HEK293 (cell line): ENCODE measurements at regions not wholly inside any gene's neighbourhood (a gene's known extent, or its start where the extent isn't known, plus 50 kb on each side); places are given as distances from the start of the nearest gene placed in this dataset.

Experiments used
- CTCF ChIA-PET: fragments of 350-600 bp; formaldehyde crosslinking; extraction: SDS; loops from one replicate; lab custom pipeline; 2021; ENCODE audit warnings: antibody characterized with exemption; lab: Yijun Ruan, JAX
- POLR2A ChIA-PET: fragments of 300-600 bp; formaldehyde crosslinking; extraction: SDS; loops from one replicate; lab custom pipeline; 2020; ENCODE audit warnings: antibody characterized with exemption, inconsistent platforms; lab: Yijun Ruan, JAX
- H3K27ac ChIP-seq: fragments of 200-500 bp; sonication (Bioruptor generic); 2 replicates; pipeline ENCODE4 v1.5.1; 2014; ENCODE audit warnings: low read depth, low read length, control low read depth, inconsistent platforms; ENCODE audit errors: extremely low read depth
- H3K36me3 ChIP-seq, 2 experiments: fragments of 200-500 bp in 1 of 2; sonication (Bioruptor generic) in 1 of 2; 1 replicate in 1 of 2; 2 replicates in 1 of 2; pipeline ENCODE4 v1.5.1; 2014 to 2017; ENCODE audit warnings: inconsistent platforms in 2 of 2, low read length in 2 of 2; ENCODE audit not compliant: control insufficient read depth in 2 of 2, insufficient read depth in 1 of 2
- H3K4me1 ChIP-seq: fragments of 200-500 bp; sonication (Bioruptor generic); 2 replicates; pipeline ENCODE4 v1.5.1; 2014; ENCODE audit warnings: mild to moderate bottlenecking, low read length, inconsistent platforms; ENCODE audit not compliant: control insufficient read depth, insufficient read depth
- H3K4me3 ChIP-seq: 2 replicates; pipeline ENCODE4 v1.5.1; 2011; ENCODE audit warnings: low read depth, mild to moderate bottlenecking, control low read depth, low read length, moderate library complexity
- H3K9me3 ChIP-seq: fragments of 200-500 bp; sonication (Bioruptor generic); 2 replicates; pipeline ENCODE4 v1.5.1; 2014; ENCODE audit warnings: low read depth, low read length, inconsistent platforms; ENCODE audit not compliant: control insufficient read depth, insufficient read depth
- HOXC10 ChIP-seq: sonication (generic); formaldehyde crosslinking; IDR thresholded peaks from 2 replicates; pipeline ENCODE4 v1.8.1; 2023; ENCODE audit warnings: mild to moderate bottlenecking, missing genetic modification reagents
- PRDM4 ChIP-seq: fragments of 450-650 bp; formaldehyde crosslinking; IDR thresholded peaks from 2 replicates; pipeline ENCODE4 v1.5.1; 2017; ENCODE audit warnings: missing biosample characterization, missing genetic modification characterization
- PRDM6 ChIP-seq: fragments of 450-650 bp; formaldehyde crosslinking; IDR thresholded peaks from 2 replicates; pipeline ENCODE4 v1.5.1; 2017; ENCODE audit warnings: missing biosample characterization, missing genetic modification characterization
- YY2 ChIP-seq: fragments of 450-650 bp; formaldehyde crosslinking; IDR thresholded peaks from 2 replicates; pipeline ENCODE4 v1.5.1; 2016; ENCODE audit warnings: missing biosample characterization, missing genetic modification characterization
- ZBTB8A ChIP-seq: fragments of 450-650 bp; formaldehyde crosslinking; IDR thresholded peaks from 2 replicates; pipeline ENCODE4 v1.5.1; 2016; ENCODE audit warnings: missing biosample characterization, missing genetic modification characterization
- ZEB2 ChIP-seq: fragments of 450-650 bp; formaldehyde crosslinking; IDR thresholded peaks from 2 replicates; pipeline ENCODE4 v1.5.1; 2016; ENCODE audit warnings: missing biosample characterization, missing genetic modification characterization
- ZFP41 ChIP-seq: fragments of 450-650 bp; formaldehyde crosslinking; IDR thresholded peaks from 2 replicates; pipeline ENCODE4 v1.5.1; 2016; ENCODE audit warnings: missing biosample characterization, missing genetic modification characterization, borderline replicate concordance
- ZNF146 ChIP-seq: fragments of 450-650 bp; formaldehyde crosslinking; IDR thresholded peaks from 2 replicates; pipeline ENCODE4 v1.5.1; 2016; ENCODE audit warnings: missing biosample characterization, missing genetic modification characterization
- ZNF148 ChIP-seq: fragments of 450-650 bp; formaldehyde crosslinking; IDR thresholded peaks from 2 replicates; pipeline ENCODE4 v1.5.0; 2017; ENCODE audit warnings: missing biosample characterization, missing genetic modification characterization, borderline replicate concordance
- ZNF16 ChIP-seq: fragments of 450-650 bp; formaldehyde crosslinking; IDR thresholded peaks from 2 replicates; pipeline ENCODE4 v1.5.1; 2016; ENCODE audit warnings: low read depth, missing biosample characterization, missing genetic modification characterization
- ZNF169 ChIP-seq: fragments of 450-650 bp; formaldehyde crosslinking; IDR thresholded peaks from 2 replicates; pipeline ENCODE4 v1.5.1; 2016; ENCODE audit warnings: missing biosample characterization, missing genetic modification characterization
- ZNF175 ChIP-seq: fragments of 450-650 bp; formaldehyde crosslinking; IDR thresholded peaks from 2 replicates; pipeline ENCODE4 v1.5.1; 2016; ENCODE audit warnings: missing biosample characterization, missing genetic modification characterization
- ZNF223 ChIP-seq: fragments of 450-650 bp; formaldehyde crosslinking; IDR thresholded peaks from 2 replicates; pipeline ENCODE4 v1.5.1; 2016; ENCODE audit warnings: missing biosample characterization, missing genetic modification characterization
- ZNF335 ChIP-seq: fragments of 450-650 bp; formaldehyde crosslinking; conservative IDR thresholded peaks from 2 replicates; pipeline ENCODE4 v1.5.1; 2016; ENCODE audit warnings: missing biosample characterization, missing genetic modification characterization
- ZNF341 ChIP-seq: fragments of 450-650 bp; formaldehyde crosslinking; IDR thresholded peaks from 2 replicates; pipeline ENCODE4; 2016; ENCODE audit warnings: low read depth, missing biosample characterization, missing genetic modification characterization
- ZNF350 ChIP-seq: fragments of 450-650 bp; formaldehyde crosslinking; IDR thresholded peaks from 2 replicates; pipeline ENCODE4 v1.5.0; 2017; ENCODE audit warnings: missing biosample characterization, mild to moderate bottlenecking, missing genetic modification characterization
- ZNF37A ChIP-seq: fragments of 450-650 bp; IDR thresholded peaks from 2 replicates; pipeline ENCODE4 v1.5.1; 2018; ENCODE audit warnings: missing biosample characterization, missing genetic modification characterization
- ZNF433 ChIP-seq: fragments of 450-650 bp; formaldehyde crosslinking; IDR thresholded peaks from 2 replicates; pipeline ENCODE4 v1.5.1; 2016; ENCODE audit warnings: missing biosample characterization, missing genetic modification characterization, low read depth
- ZNF529 ChIP-seq: fragments of 450-650 bp; formaldehyde crosslinking; IDR thresholded peaks from 2 replicates; pipeline ENCODE4 v1.5.1; 2017; ENCODE audit warnings: missing genetic modification characterization, missing biosample characterization; ENCODE audit not compliant: insufficient replicate concordance
- ZNF548 ChIP-seq: fragments of 450-650 bp; formaldehyde crosslinking; IDR thresholded peaks from 2 replicates; pipeline ENCODE4 v1.5.1; 2016; ENCODE audit warnings: missing biosample characterization, missing genetic modification characterization
- ZNF560 ChIP-seq: fragments of 450-650 bp; formaldehyde crosslinking; IDR thresholded peaks from 2 replicates; pipeline ENCODE4 v1.5.1; 2017; ENCODE audit warnings: missing biosample characterization, missing genetic modification characterization, borderline replicate concordance
- ZNF571 ChIP-seq: fragments of 450-650 bp; formaldehyde crosslinking; IDR thresholded peaks from 2 replicates; pipeline ENCODE4 v1.5.0; 2017; ENCODE audit warnings: missing biosample characterization, missing genetic modification characterization
- ZNF639 ChIP-seq: fragments of 450-650 bp; formaldehyde crosslinking; IDR thresholded peaks from 2 replicates; pipeline ENCODE4 v1.5.1; 2016; ENCODE audit warnings: missing biosample characterization, missing genetic modification characterization
- ZNF692 ChIP-seq: fragments of 450-650 bp; formaldehyde crosslinking; IDR thresholded peaks from 2 replicates; pipeline ENCODE4 v1.5.1; 2016; ENCODE audit warnings: missing biosample characterization, missing genetic modification characterization
- ZNF701 ChIP-seq: fragments of 450-650 bp; formaldehyde crosslinking; IDR thresholded peaks from 2 replicates; pipeline ENCODE4 v1.5.1; 2016; ENCODE audit warnings: missing biosample characterization, missing genetic modification characterization
- ZNF785 ChIP-seq: fragments of 450-650 bp; formaldehyde crosslinking; IDR thresholded peaks from 2 replicates; pipeline ENCODE4 v1.5.1; 2016; ENCODE audit warnings: missing biosample characterization, missing genetic modification characterization
- ZSCAN30 ChIP-seq: fragments of 450-650 bp; IDR thresholded peaks from 2 replicates; pipeline ENCODE4 v1.5.1; 2018; ENCODE audit warnings: missing biosample characterization, mild to moderate bottlenecking, missing genetic modification characterization, moderate library complexity

GRCh38 chr4:45475548-45475947 is 648.3 kb downstream of the GABRG1 start:
- H3K4me3 ChIP-seq, result no peak overlapping the region
- H3K36me3 ChIP-seq, result no peaks in the 10 kb centered on the region
- POLR2A ChIA-PET, result no interaction called here
- H3K9me3 ChIP-seq, result no peaks in the 10 kb centered on the region
- TF ChIP-seq ZNF341 (tag by site-specific recombination) (no peak), ZNF433 (tag by site-specific recombination) (no peak), ZNF148 (tag by site-specific recombination) (no peak), ZNF701 (tag by site-specific recombination) (no peak), PRDM6 (tag by site-specific recombination) (no peak), ZSCAN30 (tag by site-specific recombination) (no peak), ZFP41 (tag by site-specific recombination) (no peak), ZNF37A (tag by site-specific recombination) (no peak), ZNF169 (tag by site-specific recombination) (no peak), ZNF571 (tag by site-specific recombination) (no peak), ZNF146 (tag by site-specific recombination) (no peak), ZNF350 (tag by site-specific recombination) (no peak), YY2 (tag by site-specific recombination) (no peak), ZNF223 (tag by site-specific recombination) (no peak), ZNF175 (no peak), ZNF16 (tag by site-specific recombination) (no peak), ZEB2 (tag by site-specific recombination) (no peak), ZNF529 (tag by site-specific recombination) (no peak), ZNF639 (tag by site-specific recombination) (no peak)
- TF ChIP-seq, all 188 proteins: peak for 0
- H3K27ac ChIP-seq, result no peak overlapping the region
- no peaks in the 10 kb centered on the region for H3K4me1 ChIP-seq
- CTCF ChIA-PET, result no interaction called here

GRCh38 chr4:45472490-45472889 is 651.4 kb downstream of the GABRG1 start:
- no peaks in the 10 kb centered on the region for H3K9me3 ChIP-seq
- H3K4me1 ChIP-seq, result no peaks in the 10 kb centered on the region
- no peak overlapping the region for H3K4me3 ChIP-seq
- H3K27ac ChIP-seq, result no peak overlapping the region
- ChIA-PET POLR2A (no interaction called here), CTCF (no interaction called here)
- H3K36me3 ChIP-seq, result no peaks in the 10 kb centered on the region
- no peak for TF ChIP-seq ZNF560 (tag by site-specific recombination)
- TF ChIP-seq ZNF692 (tag by site-specific recombination), result no peak
- TF ChIP-seq ZNF335 (tag by site-specific recombination), result no peak
- no peak for TF ChIP-seq ZBTB8A (tag by site-specific recombination)
- no peak for TF ChIP-seq ZNF548
- TF ChIP-seq ZNF785 (tag by site-specific recombination), result no peak
- no peak for TF ChIP-seq HOXC10
- no peak for TF ChIP-seq PRDM4 (tag by site-specific recombination)
- TF ChIP-seq ZNF571 (tag by site-specific recombination), result no peak
